H1 (cell line): ENCODE measurements at regions not wholly inside any gene's neighbourhood (a gene's known extent, or its start where the extent isn't known, plus 50 kb on each side); places are given as distances from the start of the nearest gene placed in this dataset.

Experiments used
- CTCF ChIA-PET: fragments of 300-600 bp; sonication (Branson Sonifier 250); formaldehyde crosslinking; loops from one replicate; lab custom pipeline; 2021; ENCODE audit not compliant: partially characterized antibody; lab: Charles Lee
- POLR2A ChIA-PET: fragments of 300-600 bp; sonication (Branson Sonifier 250); formaldehyde crosslinking; loops from one replicate; lab custom pipeline; 2021; ENCODE audit warnings: inconsistent platforms; ENCODE audit not compliant: partially characterized antibody; lab: Charles Lee
- DNase-seq, 2 experiments: peaks; one replicate each; pipeline versions ENCODE4 v3.0.0 to v3.0.0-alpha.2; 2010 to 2022; ENCODE audit warnings: low spot score in 2 of 2, low read depth in 1 of 2, mixed read lengths in 1 of 2
- FAIRE-seq: peaks from 2 replicates; lab custom pipeline; 2011; peaks lifted over from hg19 to GRCh38; lab: Jason Lieb, UNC
- H2AFZ ChIP-seq: 2 replicates; pipeline ENCODE4 v1.8.1; 2012; ENCODE audit warnings: low read length, inconsistent platforms
- H2AK5ac ChIP-seq: 2 replicates; pipeline ENCODE4 v1.6.1; 2013; ENCODE audit warnings: low read depth, low read length
- H2BK120ac ChIP-seq: replicated peaks from 2 replicates; pipeline ENCODE3; 2013; ENCODE audit warnings: low read depth, low read length, inconsistent platforms
- H2BK12ac ChIP-seq: 2 replicates; pipeline ENCODE4 v1.6.1; 2013; ENCODE audit warnings: low read depth, low read length
- H2BK15ac ChIP-seq: 2 replicates; pipeline ENCODE4 v1.6.1; 2013; ENCODE audit warnings: low read length
- H2BK20ac ChIP-seq: 2 replicates; pipeline ENCODE4 v1.6.1; 2013; ENCODE audit warnings: low read length
- H2BK5ac ChIP-seq: 2 replicates; pipeline ENCODE4 v1.6.1; 2013; ENCODE audit warnings: low read depth, low read length
- H3K14ac ChIP-seq: 2 replicates; pipeline ENCODE4 v1.6.1; 2013; ENCODE audit warnings: inconsistent platforms; ENCODE audit not compliant: insufficient read length
- H3K18ac ChIP-seq: 2 replicates; pipeline ENCODE4 v1.6.1; 2013; ENCODE audit warnings: low read length; ENCODE audit errors: extremely low read depth
- H3K23ac ChIP-seq: 2 replicates; pipeline ENCODE4 v1.6.1; 2013; ENCODE audit warnings: inconsistent platforms; ENCODE audit not compliant: insufficient read length
- H3K23me2 ChIP-seq: 2 replicates; pipeline ENCODE4 v1.6.1; 2013; ENCODE audit warnings: low read depth, low read length
- H3K27ac ChIP-seq: 2 replicates; pipeline ENCODE4 v1.6.1; 2011; ENCODE audit warnings: low read depth, low read length, inconsistent platforms
- H3K27me3 ChIP-seq, 4 experiments: replicated peaks in 1 of 4; 1 replicate in 1 of 4; 2 replicates in 3 of 4; pipeline versions ENCODE4 v1.6.1 to v1.8.1; 2011 to 2013; ENCODE audit warnings: low read length in 3 of 4, mild to moderate bottlenecking in 3 of 4, inconsistent platforms in 2 of 4, mixed read lengths in 2 of 4, moderate library complexity in 1 of 4; ENCODE audit not compliant: control insufficient read depth in 3 of 4, insufficient read depth in 3 of 4; ENCODE audit errors: extremely low read depth in 1 of 4
- H3K36me3 ChIP-seq, 4 experiments: 2 replicates each; pipeline versions ENCODE4 v1.6.1 to v1.8.1; 2011 to 2013; ENCODE audit warnings: mild to moderate bottlenecking in 4 of 4, low read length in 3 of 4, moderate library complexity in 2 of 4, control low read depth in 1 of 4, inconsistent platforms in 1 of 4; ENCODE audit not compliant: insufficient read depth in 4 of 4, control insufficient read depth in 2 of 4
- H3K4ac ChIP-seq: replicated peaks from 2 replicates; pipeline ENCODE3; 2013; ENCODE audit warnings: low read length, low read depth, mixed read lengths, inconsistent platforms; ENCODE audit not compliant: insufficient read length
- H3K4me1 ChIP-seq, 4 experiments: replicated peaks in 1 of 4; 1 replicate in 1 of 4; 2 replicates in 3 of 4; pipeline versions ENCODE4 v1.6.1 to v1.8.1; 2011 to 2013; ENCODE audit warnings: low read length in 3 of 4, inconsistent platforms in 2 of 4, mixed read lengths in 1 of 4; ENCODE audit not compliant: insufficient read depth in 4 of 4, control insufficient read depth in 3 of 4
- H3K4me2 ChIP-seq, 2 experiments: 2 replicates each; pipeline versions ENCODE4 v1.6.1 to v1.8.1; 2011 to 2013; ENCODE audit warnings: low read depth in 2 of 2, low read length in 2 of 2, control low read depth in 1 of 2, inconsistent platforms in 1 of 2, mild to moderate bottlenecking in 1 of 2; ENCODE audit not compliant: insufficient read depth in 1 of 2
- H3K4me3 ChIP-seq, 4 experiments: fragments of 200-600, 300-600 bp in 1 of 4; sonication (generic), shearing (Covaris generic), sonication (Bioruptor Twin) in 1 of 4; 2 replicates each; pipeline versions ENCODE4 v1.5.1 to v1.8.1; 2011 to 2016; ENCODE audit warnings: low read length in 4 of 4, low read depth in 3 of 4, control low read depth in 2 of 4, inconsistent platforms in 2 of 4, mild to moderate bottlenecking in 2 of 4, mixed read lengths in 1 of 4, moderate library complexity in 1 of 4; ENCODE audit not compliant: insufficient read depth in 2 of 4; ENCODE audit errors: extremely low read depth in 1 of 4
- H3K56ac ChIP-seq: replicated peaks from 2 replicates; pipeline ENCODE3; 2013; ENCODE audit warnings: low read depth, mild to moderate bottlenecking, mixed read lengths, low read length, inconsistent platforms; ENCODE audit not compliant: insufficient read length
- H3K79me1 ChIP-seq: 2 replicates; pipeline ENCODE4 v1.6.1; 2013; ENCODE audit warnings: low read depth, low read length, control low read depth
- H3K79me2 ChIP-seq, 2 experiments: 2 replicates each; pipeline versions ENCODE4 v1.6.1 to v1.8.1; 2012 to 2013; ENCODE audit warnings: low read length in 2 of 2, mild to moderate bottlenecking in 2 of 2, inconsistent platforms in 1 of 2; ENCODE audit not compliant: insufficient read depth in 2 of 2, control insufficient read depth in 1 of 2
- H3K9ac ChIP-seq, 4 experiments: replicated peaks in 1 of 4; 1 replicate in 1 of 4; 2 replicates in 3 of 4; pipeline versions ENCODE4 v1.6.1 to v1.8.1; 2011 to 2013; ENCODE audit warnings: low read depth in 3 of 4, low read length in 3 of 4, control low read depth in 2 of 4, mild to moderate bottlenecking in 2 of 4, moderate library complexity in 2 of 4, inconsistent platforms in 1 of 4; ENCODE audit errors: extremely low read depth in 1 of 4
- H3K9me3 ChIP-seq, 2 experiments: 2 replicates each; pipeline versions ENCODE4 v1.6.1 to v1.8.1; 2012 to 2013; ENCODE audit warnings: mild to moderate bottlenecking in 2 of 2, moderate library complexity in 2 of 2, control low read depth in 1 of 2, inconsistent platforms in 1 of 2, low read depth in 1 of 2, low read length in 1 of 2, mixed read lengths in 1 of 2; ENCODE audit not compliant: insufficient read depth in 2 of 2
- H4K20me1 ChIP-seq, 2 experiments: replicated peaks in 1 of 2; 2 replicates each; pipeline versions ENCODE3 to v1.8.1; 2011 to 2013; ENCODE audit warnings: inconsistent platforms in 2 of 2, low read length in 2 of 2, mild to moderate bottlenecking in 1 of 2; ENCODE audit not compliant: insufficient read depth in 2 of 2, control insufficient read depth in 1 of 2
- H4K5ac ChIP-seq: 2 replicates; pipeline ENCODE4 v1.6.1; 2013; ENCODE audit warnings: low read length, low read depth, mixed read lengths, inconsistent platforms; ENCODE audit not compliant: insufficient read length
- H4K8ac ChIP-seq: 2 replicates; pipeline ENCODE4 v1.8.0; 2013; ENCODE audit warnings: mild to moderate bottlenecking, moderate library complexity, low read length, inconsistent platforms; ENCODE audit not compliant: insufficient read depth; ENCODE audit errors: extremely low read depth
- H4K91ac ChIP-seq: replicated peaks from 2 replicates; pipeline ENCODE3; 2013; ENCODE audit warnings: low read length, mixed read lengths, inconsistent platforms; ENCODE audit not compliant: insufficient read length
- CEBPB ChIP-seq: IDR thresholded peaks from 2 replicates; pipeline ENCODE4 v1.6.1; 2012; ENCODE audit warnings: low read depth, low read length
- CHD2 ChIP-seq: IDR thresholded peaks from 2 replicates; pipeline ENCODE4 v1.6.1; 2012; ENCODE audit warnings: low read length, improper control_type of control experiment
- JUND ChIP-seq: IDR thresholded peaks from 2 replicates; pipeline ENCODE4 v1.6.1; 2011; ENCODE audit warnings: mild to moderate bottlenecking, improper control_type of control experiment, low read length
- RAD21 ChIP-seq, 2 experiments: IDR thresholded peaks in 1 of 2; conservative IDR thresholded peaks in 1 of 2; 2 replicates each; pipeline ENCODE4 v1.6.1; 2011; ENCODE audit warnings: low read depth in 2 of 2, low read length in 2 of 2, improper control_type of control experiment in 1 of 2, inconsistent platforms in 1 of 2, mild to moderate bottlenecking in 1 of 2, moderate library complexity in 1 of 2
- RXRA ChIP-seq: IDR thresholded peaks from 2 replicates; pipeline ENCODE4 v1.6.1; 2011; ENCODE audit warnings: low read depth, mild to moderate bottlenecking, low read length, moderate library complexity; ENCODE audit not compliant: insufficient read depth
- WGBS, 2 experiments: shearing (Covaris generic) in 1 of 2; methylation state at CpG; one replicate each; pipeline versions ENCODE4 v1.1.6 to v1.1.7; 2013 to 2015; ENCODE audit warnings: low lambda C conversion rate in 2 of 2, mixed read lengths in 2 of 2, inconsistent platforms in 1 of 2, low coverage in 1 of 2, missing lambda C conversion rate in 1 of 2; ENCODE audit not compliant: insufficient replicate concordance in 2 of 2, insufficient coverage in 1 of 2, insufficient read length in 1 of 2; ENCODE audit errors: extremely low coverage in 1 of 2, missing lambda C conversion rate in 1 of 2; 5-methylcytosine and 5-hydroxymethylcytosine counted together

DNA sequence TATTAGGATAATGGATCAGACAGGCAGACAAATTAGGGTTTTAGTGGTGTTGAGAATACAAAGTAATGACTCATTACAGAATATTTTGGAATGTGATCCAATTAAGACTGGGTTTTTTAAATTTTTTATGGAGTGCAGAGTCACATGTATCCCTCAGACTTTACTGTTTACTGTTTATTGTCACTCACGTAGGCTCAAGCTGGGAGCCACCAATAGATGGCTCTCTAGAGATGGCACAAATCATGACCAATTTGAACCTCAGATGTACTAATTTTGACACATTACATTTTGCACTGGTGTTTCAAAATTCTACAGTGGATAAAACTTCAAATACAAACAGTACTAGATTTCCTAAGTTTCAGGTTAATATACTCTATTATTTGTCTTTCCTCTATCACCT lies 53.6 kb upstream of the ANO3 start:
- WGBS, 2 experiments = 30% methylated on average over 1 of the region's 1 CpG; no CpG with 5 or more reads in 1 of the 2 experiments
- peaks cover 0 to 2% (median 0%) of the 10 kb centered on the region in 4 experiments; a peak in 1 of 7 replicates for H3K4me1 ChIP-seq
- no peak overlapping the region for H3K27ac ChIP-seq
- no peak overlapping the region for H3K4ac ChIP-seq
- H4K20me1 ChIP-seq = no peaks in the 10 kb centered on the region
- no peak overlapping the region for H3K14ac ChIP-seq
- H2AFZ ChIP-seq = no peak overlapping the region
- no peak overlapping the region for H3K9ac ChIP-seq
- no peaks in the 10 kb centered on the region for H3K36me3 ChIP-seq
- H4K91ac ChIP-seq = no peak overlapping the region
- H3K79me1 ChIP-seq = no peaks in the 10 kb centered on the region
- H3K23ac ChIP-seq = no peak overlapping the region
- no peaks in the 10 kb centered on the region for H3K9me3 ChIP-seq
- H4K5ac ChIP-seq = no peak overlapping the region
- H3K4me3 ChIP-seq = no peak overlapping the region
- DNase-seq (no peak), FAIRE-seq (no peak)
- no peak overlapping the region for H2BK12ac ChIP-seq
- no peak overlapping the region for H3K18ac ChIP-seq
- H3K4me2 ChIP-seq = no peak overlapping the region
- H3K27me3 ChIP-seq = no peaks in the 10 kb centered on the region
- H2BK15ac ChIP-seq = no peak overlapping the region
- no peak overlapping the region for H4K8ac ChIP-seq
- no peak overlapping the region for H2BK5ac ChIP-seq
- TF ChIP-seq JUND = no peak
- TF ChIP-seq RXRA = no peak
- no peak for TF ChIP-seq RAD21 (IDR thresholded peaks at IDR 0.05 in 1 of 2, conservative IDR thresholded peaks at IDR 0.05 in 1 of 2; ENCODE audit: low read depth in 2 of 2, low read length in 2 of 2)
- no peak for TF ChIP-seq CEBPB
- TF ChIP-seq CHD2 = no peak
- CTCF ChIA-PET = interaction anchor here (0.8 to 2.1 kb wide), 3 partner anchors 8 to 297 kb away, joined by 3 to 9 read pairs (median 3); no protein-coding TSS in a partner anchor
- POLR2A ChIA-PET = no interaction called here
- H2BK120ac ChIP-seq = no peak overlapping the region
- no peaks in the 10 kb centered on the region for H3K79me2 ChIP-seq
- no peak overlapping the region for H2AK5ac ChIP-seq
- no peaks in the 10 kb centered on the region for H3K23me2 ChIP-seq
- no peak overlapping the region for H3K56ac ChIP-seq
- H2BK20ac ChIP-seq = no peak overlapping the region
